H9 (cell line): ENCODE measurements at regions not wholly inside any gene's neighbourhood (a gene's known extent, or its start where the extent isn't known, plus 50 kb on each side); places are given as distances from the start of the nearest gene placed in this dataset.

ENCODE experiments used
- DNase-seq: peaks from one replicate; pipeline ENCODE4 v3.0.0-alpha.2; 2017
- H2AFZ ChIP-seq: one replicate; pipeline ENCODE4 v1.6.1; 2013; ENCODE audit warnings: mild to moderate bottlenecking, low read length, control low read depth, moderate library complexity
- H2AK5ac ChIP-seq: 2 replicates; pipeline ENCODE4 v1.6.1; 2013; ENCODE audit warnings: low read length, control low read depth, mixed read lengths; ENCODE audit not compliant: insufficient read length
- H2BK120ac ChIP-seq: one replicate; pipeline ENCODE4 v1.6.1; 2013; ENCODE audit warnings: low read depth, mild to moderate bottlenecking, low read length, control low read depth, inconsistent platforms; ENCODE audit not compliant: poor library complexity, severe bottlenecking
- H2BK12ac ChIP-seq: 2 replicates; pipeline ENCODE4 v1.6.1; 2013; ENCODE audit warnings: low read length, control low read depth, mixed read lengths, low read depth; ENCODE audit not compliant: insufficient read length
- H2BK15ac ChIP-seq: 2 replicates; pipeline ENCODE4 v1.6.1; 2013; ENCODE audit warnings: low read depth, low read length, control low read depth
- H2BK20ac ChIP-seq: one replicate; pipeline ENCODE4 v1.6.1; 2013; ENCODE audit warnings: low read depth, mild to moderate bottlenecking, low read length, control low read depth, inconsistent platforms; ENCODE audit not compliant: poor library complexity, severe bottlenecking
- H2BK5ac ChIP-seq: 2 replicates; pipeline ENCODE4 v1.6.1; 2013; ENCODE audit warnings: low read length, control low read depth, mixed read lengths; ENCODE audit not compliant: insufficient read length
- H3K14ac ChIP-seq: 2 replicates; pipeline ENCODE4 v1.6.1; 2013; ENCODE audit warnings: low read length, control low read depth; ENCODE audit not compliant: insufficient read depth
- H3K18ac ChIP-seq: 2 replicates; pipeline ENCODE4 v1.6.1; 2013; ENCODE audit warnings: low read depth, mild to moderate bottlenecking, mixed read lengths, low read length, control low read depth; ENCODE audit not compliant: insufficient read length
- H3K23ac ChIP-seq: 2 replicates; pipeline ENCODE4 v1.6.1; 2013; ENCODE audit warnings: low read length, control low read depth, mixed read lengths, low read depth; ENCODE audit not compliant: insufficient read length
- H3K23me2 ChIP-seq: 2 replicates; pipeline ENCODE4 v1.6.1; 2013; ENCODE audit warnings: low read depth, mild to moderate bottlenecking, mixed read lengths, low read length, control low read depth; ENCODE audit not compliant: insufficient read length, poor library complexity, severe bottlenecking
- H3K27ac ChIP-seq: 2 replicates; pipeline ENCODE4 v1.5.1; 2013; ENCODE audit warnings: low read length, control low read depth, mixed read lengths, low read depth; ENCODE audit not compliant: insufficient read length
- H3K27me3 ChIP-seq: 2 replicates; pipeline ENCODE4 v1.6.1; 2013; ENCODE audit warnings: low read length, control low read depth, inconsistent platforms; ENCODE audit not compliant: insufficient read depth
- H3K4ac ChIP-seq: 2 replicates; pipeline ENCODE4 v1.6.1; 2013; ENCODE audit warnings: low read depth, mild to moderate bottlenecking, control low read depth, inconsistent platforms, low read length, moderate library complexity
- H3K4me1 ChIP-seq: 2 replicates; pipeline ENCODE4 v1.6.1; 2013; ENCODE audit warnings: low read length, control low read depth, inconsistent platforms; ENCODE audit not compliant: insufficient read depth
- H3K4me2 ChIP-seq: 2 replicates; pipeline ENCODE4 v1.6.1; 2013; ENCODE audit warnings: low read length, control low read depth, mixed read lengths; ENCODE audit not compliant: insufficient read length, insufficient read depth
- H3K56ac ChIP-seq: 2 replicates; pipeline ENCODE4 v1.6.1; 2013; ENCODE audit warnings: low read depth, mild to moderate bottlenecking, mixed read lengths, low read length, control low read depth; ENCODE audit not compliant: insufficient read length
- H3K79me1 ChIP-seq: 2 replicates; pipeline ENCODE4 v1.6.1; 2013; ENCODE audit warnings: low read depth, mild to moderate bottlenecking, moderate library complexity, low read length, control low read depth, inconsistent platforms; ENCODE audit not compliant: insufficient read depth, poor library complexity, severe bottlenecking
- H3K79me2 ChIP-seq: 2 replicates; pipeline ENCODE4 v1.6.1; 2013; ENCODE audit warnings: low read length, control low read depth, inconsistent platforms; ENCODE audit not compliant: insufficient read depth
- H3K9ac ChIP-seq: 2 replicates; pipeline ENCODE4 v1.6.1; 2013; ENCODE audit warnings: low read length, control low read depth, mixed read lengths; ENCODE audit not compliant: insufficient read length; ENCODE audit errors: extremely low read depth
- H3K9me3 ChIP-seq: one replicate; pipeline ENCODE4 v1.6.1; 2013; ENCODE audit warnings: low read depth, low read length, inconsistent platforms; ENCODE audit not compliant: control insufficient read depth
- H3T11ph ChIP-seq: one replicate; pipeline ENCODE4 v1.6.1; 2013; ENCODE audit warnings: mild to moderate bottlenecking, low read length, control low read depth, inconsistent platforms
- H4K20me1 ChIP-seq: one replicate; pipeline ENCODE4 v1.6.1; 2013; ENCODE audit not compliant: control insufficient read depth, insufficient read length, insufficient read depth
- H4K5ac ChIP-seq: 2 replicates; pipeline ENCODE4 v1.6.1; 2013; ENCODE audit warnings: low read depth, mild to moderate bottlenecking, mixed read lengths, low read length, control low read depth; ENCODE audit not compliant: insufficient read length
- H4K8ac ChIP-seq: replicated peaks from 2 replicates; pipeline ENCODE4 v1.6.1; 2013; ENCODE audit warnings: low read length, control low read depth, mixed read lengths, low read depth; ENCODE audit not compliant: insufficient read length
- H4K91ac ChIP-seq: 2 replicates; pipeline ENCODE4 v1.6.1; 2013; ENCODE audit warnings: low read depth, mild to moderate bottlenecking, moderate library complexity, mixed read lengths, low read length, control low read depth; ENCODE audit not compliant: insufficient read length
- H3K27ac Mint-ChIP-seq, 3 experiments: 2 replicates in 2 of 3; 3 replicates in 1 of 3; pipeline ENCODE4 v1.8.0; 2020 to 2021; ENCODE audit warnings: mixed read lengths in 3 of 3, mild to moderate bottlenecking in 1 of 3, moderate library complexity in 1 of 3
- H3K27me3 Mint-ChIP-seq: 2 replicates; pipeline ENCODE4 v1.8.0; 2021; ENCODE audit warnings: low read depth, mild to moderate bottlenecking, moderate library complexity, mixed read lengths
- H3K36me3 Mint-ChIP-seq, 3 experiments: 2 replicates in 2 of 3; 3 replicates in 1 of 3; pipeline ENCODE4 v1.8.0; 2020 to 2021; ENCODE audit warnings: low read depth in 3 of 3, mixed read lengths in 3 of 3; ENCODE audit not compliant: insufficient read depth in 1 of 3
- H3K4me1 Mint-ChIP-seq, 2 experiments: 2 replicates each; pipeline ENCODE4 v1.8.0; 2020; ENCODE audit warnings: mixed read lengths in 2 of 2
- H3K4me3 Mint-ChIP-seq, 2 experiments: 2 replicates in 1 of 2; 3 replicates in 1 of 2; pipeline ENCODE4 v1.8.0; 2020 to 2021; ENCODE audit warnings: mild to moderate bottlenecking in 2 of 2, mixed read lengths in 2 of 2, moderate library complexity in 1 of 2
- H3K9me3 Mint-ChIP-seq, 2 experiments: 2 replicates in 1 of 2; 3 replicates in 1 of 2; pipeline ENCODE4 v1.8.0; 2020; ENCODE audit warnings: mild to moderate bottlenecking in 2 of 2, mixed read lengths in 2 of 2, moderate library complexity in 1 of 2
- CTCF ChIP-seq: fragments of 200-600 bp; sonication (generic); conservative IDR thresholded peaks from 3 replicates; pipeline ENCODE4 v1.8.0; 2021; ENCODE audit warnings: antibody characterized with exemption, mild to moderate bottlenecking
- WGBS: extraction: QIAGEN DNeasy Blood & Tissue Kit; methylation state at CpG from one replicate; pipeline ENCODE4 v1.1.7; 2013; ENCODE audit warnings: missing lambda C conversion rate, low lambda C conversion rate, mixed read lengths; ENCODE audit not compliant: insufficient read length; ENCODE audit errors: extremely low coverage; 5-methylcytosine and 5-hydroxymethylcytosine counted together

- no peak overlapping the region for H3K56ac ChIP-seq
- H3K18ac ChIP-seq = no peak overlapping the region
- no peak for TF ChIP-seq CTCF
- no peak for DNase-seq
- H2BK12ac ChIP-seq = no peak overlapping the region
- no peak overlapping the region for H2AK5ac ChIP-seq
- no peak overlapping the region for H2AFZ ChIP-seq
- H4K5ac ChIP-seq = no peak overlapping the region
- no peak overlapping the region for H2BK5ac ChIP-seq
- Mint-ChIP-seq H3K27me3 (no peaks in the 10 kb centered on the region), H3K4me1 (no peaks in the 10 kb centered on the region), H3K9me3 (no peaks in the 10 kb centered on the region), H3K4me3 (no peak overlapping the region), H3K36me3 (no peaks in the 10 kb centered on the region), H3K27ac (no peak overlapping the region)
- H2BK15ac ChIP-seq = no peak overlapping the region
- WGBS = no CpG with 5 or more reads among the region's 3 CpGs
- H3K4me1 ChIP-seq = no peaks in the 10 kb centered on the region
- H3K4me2 ChIP-seq = no peak overlapping the region
- H4K20me1 ChIP-seq = no peaks in the 10 kb centered on the region
- H4K8ac ChIP-seq = no peak overlapping the region
- no peak overlapping the region for H3K9ac ChIP-seq
- H3K27me3 ChIP-seq = no peaks in the 10 kb centered on the region
- no peak overlapping the region for H3K14ac ChIP-seq
- H3K4ac ChIP-seq = no peak overlapping the region
- H3K79me2 ChIP-seq = no peaks in the 10 kb centered on the region
- H4K91ac ChIP-seq = no peak overlapping the region
- H3K9me3 ChIP-seq = no peaks in the 10 kb centered on the region
- no peaks in the 10 kb centered on the region for H3K23me2 ChIP-seq
- H3K79me1 ChIP-seq = no peaks in the 10 kb centered on the region
- H2BK20ac ChIP-seq = no peak overlapping the region
- no peak overlapping the region for H3K23ac ChIP-seq
- H2BK120ac ChIP-seq = no peak overlapping the region
- no peak overlapping the region for H3T11ph ChIP-seq
- H3K27ac ChIP-seq = no peak overlapping the region
Measured at GRCh38 chr1:218890451-218890850, 283.2 kb upstream of the LYPLAL1 start.
